NB4 (cell line): ENCODE measurements at regions not wholly inside any gene's neighbourhood (a gene's known extent, or its start where the extent isn't known, plus 50 kb on each side); places are given as distances from the start of the nearest gene placed in this dataset.

Experiments
- MYC ChIP-seq: IDR thresholded peaks from 2 replicates; pipeline ENCODE4 v1.6.1; 2011; ENCODE audit warnings: low read depth, low read length
- POLR2A ChIP-seq: IDR thresholded peaks from 2 replicates; pipeline ENCODE4 v1.6.1; 2011; ENCODE audit warnings: mild to moderate bottlenecking; ENCODE audit not compliant: insufficient read length; ENCODE audit errors: extremely low read depth
- TF ChIP-seq, protein P1 (sequence below): IDR thresholded peaks from one replicate; pipeline ENCODE4 v1.5.1; 2012; ENCODE audit warnings: low read depth, low read length

DNA sequence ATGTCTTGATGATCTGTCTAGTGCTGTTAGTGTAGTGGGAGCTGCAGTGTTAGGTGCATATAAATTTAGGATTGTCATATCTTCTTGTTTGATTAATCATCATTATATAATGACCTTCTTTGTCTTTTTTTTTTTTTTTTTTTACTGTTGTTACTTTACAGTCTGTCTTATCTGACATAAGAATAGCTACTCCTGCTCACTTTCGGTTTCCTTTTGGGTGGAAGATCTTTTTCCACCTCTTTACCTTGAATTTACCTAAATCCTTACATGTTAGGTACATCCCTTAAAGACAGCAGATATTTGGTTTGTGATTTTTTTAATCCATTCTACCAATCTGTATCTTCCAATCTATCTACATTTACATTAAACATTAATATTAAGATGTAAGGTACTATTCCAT, 113.6 kb upstream of the PCLO start:
- TF ChIP-seq, protein P1, sequence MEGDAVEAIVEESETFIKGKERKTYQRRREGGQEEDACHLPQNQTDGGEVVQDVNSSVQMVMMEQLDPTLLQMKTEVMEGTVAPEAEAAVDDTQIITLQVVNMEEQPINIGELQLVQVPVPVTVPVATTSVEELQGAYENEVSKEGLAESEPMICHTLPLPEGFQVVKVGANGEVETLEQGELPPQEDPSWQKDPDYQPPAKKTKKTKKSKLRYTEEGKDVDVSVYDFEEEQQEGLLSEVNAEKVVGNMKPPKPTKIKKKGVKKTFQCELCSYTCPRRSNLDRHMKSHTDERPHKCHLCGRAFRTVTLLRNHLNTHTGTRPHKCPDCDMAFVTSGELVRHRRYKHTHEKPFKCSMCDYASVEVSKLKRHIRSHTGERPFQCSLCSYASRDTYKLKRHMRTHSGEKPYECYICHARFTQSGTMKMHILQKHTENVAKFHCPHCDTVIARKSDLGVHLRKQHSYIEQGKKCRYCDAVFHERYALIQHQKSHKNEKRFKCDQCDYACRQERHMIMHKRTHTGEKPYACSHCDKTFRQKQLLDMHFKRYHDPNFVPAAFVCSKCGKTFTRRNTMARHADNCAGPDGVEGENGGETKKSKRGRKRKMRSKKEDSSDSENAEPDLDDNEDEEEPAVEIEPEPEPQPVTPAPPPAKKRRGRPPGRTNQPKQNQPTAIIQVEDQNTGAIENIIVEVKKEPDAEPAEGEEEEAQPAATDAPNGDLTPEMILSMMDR = no peak
- no peak for TF ChIP-seq POLR2A
- TF ChIP-seq MYC = no peak
